COLO829 (cell line): ENCODE measurements at regions not wholly inside any gene's neighbourhood (a gene's known extent, or its start where the extent isn't known, plus 50 kb on each side); places are given as distances from the start of the nearest gene placed in this dataset.
A peak's percentile ranks its signal among the peaks of the same experiment; 100 is the strongest.
"Not testable (repeated sequence)": the region's sequence is repeated elsewhere in the genome, so short reads cannot be mapped to it uniquely, and the experiment has no call there.

Experiments
- DNase-seq: peaks from one replicate; pipeline ENCODE4 v3.0.0; 2012; ENCODE audit warnings: low spot score

DNA sequence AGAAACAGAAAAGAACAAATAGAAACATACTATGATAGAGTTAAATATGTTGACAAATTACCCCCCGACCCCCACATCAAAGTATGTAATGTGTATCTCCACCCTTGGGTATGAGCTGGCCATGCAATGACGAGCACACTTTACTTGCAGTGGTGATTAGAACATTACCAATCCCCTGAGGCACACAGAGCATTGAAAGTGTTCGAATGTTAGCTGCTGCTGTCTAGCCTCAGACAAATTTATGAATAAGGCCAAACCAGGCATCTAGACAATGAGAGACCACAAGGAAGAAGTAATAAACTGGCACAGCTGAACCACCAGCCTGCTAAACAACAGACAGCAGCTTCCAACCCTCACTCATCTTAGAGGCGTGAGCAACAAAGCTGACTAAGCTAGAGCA lies 380.5 kb downstream of the DSEL start:
- DNase-seq, result no peak

DNA sequence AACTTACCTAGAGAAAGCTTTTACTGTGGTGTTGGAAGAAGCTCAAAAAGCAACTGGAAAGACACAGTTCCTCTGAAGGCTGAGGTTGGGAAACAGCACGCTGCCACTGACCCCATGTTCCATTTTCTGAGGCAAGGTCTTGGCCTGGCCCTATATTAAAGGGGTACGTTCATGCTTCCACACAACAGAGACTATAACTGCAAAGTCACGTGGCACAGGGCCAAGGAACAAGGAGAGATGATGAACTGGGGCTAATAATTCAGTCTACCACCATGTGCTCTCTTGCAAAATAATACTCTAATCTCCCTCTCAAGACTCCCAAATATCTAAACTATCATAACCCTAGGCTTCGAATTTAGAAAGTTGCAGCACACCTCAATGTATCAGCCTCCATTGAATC lies 381.6 kb downstream of the DSEL start:
- no peak for DNase-seq

DNA sequence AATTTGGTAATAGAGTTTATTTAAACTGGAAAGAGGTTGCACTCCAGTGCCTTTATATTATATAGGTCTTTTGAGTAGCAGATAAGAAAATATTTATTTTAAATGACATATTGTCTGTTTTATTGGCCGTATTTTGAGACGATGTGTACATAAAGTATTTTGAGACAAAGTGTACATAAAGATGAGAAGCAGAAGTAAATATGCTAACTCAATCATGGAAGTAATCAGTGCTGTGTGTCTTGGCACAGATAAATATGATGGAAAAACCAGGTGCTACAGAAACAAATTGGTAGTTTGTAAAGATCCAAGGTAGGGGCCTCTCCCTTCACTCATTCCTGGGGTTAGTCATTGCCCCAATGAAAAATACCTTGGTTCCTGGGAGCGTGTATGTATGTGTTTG lies 382.9 kb downstream of the DSEL start:
- no peak for DNase-seq

DNA sequence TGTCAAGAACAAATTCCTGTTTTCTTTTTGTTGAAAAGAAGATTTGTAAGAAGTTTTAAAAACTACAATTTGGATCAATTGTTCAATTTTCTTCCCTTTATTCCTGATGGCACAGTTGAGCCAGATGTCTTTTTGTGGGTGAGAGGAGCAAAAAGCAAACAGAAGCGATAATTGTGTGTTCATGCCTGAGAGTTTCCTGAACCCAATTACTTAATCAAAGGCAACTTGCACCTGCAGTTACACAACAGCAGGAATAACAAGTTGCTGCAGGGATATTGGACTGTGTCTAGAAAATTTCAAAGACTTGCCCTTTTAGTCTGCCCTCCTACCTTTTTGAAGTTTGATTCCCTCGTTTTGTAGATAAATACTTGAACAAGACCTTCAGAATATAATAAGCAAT lies 383.6 kb downstream of the DSEL start:
- DNase-seq, result no peak

DNA sequence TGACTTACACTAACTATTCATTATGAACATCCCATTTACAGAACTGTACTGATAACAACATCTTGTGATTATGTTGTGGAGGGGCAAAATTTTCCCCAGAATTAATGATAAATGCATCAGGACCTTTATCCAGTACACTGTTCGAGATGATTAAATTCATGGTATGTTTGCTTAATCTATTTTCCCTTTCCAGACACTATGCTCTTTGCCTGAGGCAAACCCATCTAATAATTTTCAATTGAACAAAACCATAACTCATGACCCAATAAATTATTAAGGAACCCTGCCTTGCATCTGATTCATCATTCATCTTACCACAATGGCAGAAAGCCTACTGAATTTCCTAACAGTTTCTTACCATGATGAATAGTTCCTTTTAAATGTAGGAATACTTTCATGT lies 385.0 kb downstream of the DSEL start:
- no peak for DNase-seq

DNA sequence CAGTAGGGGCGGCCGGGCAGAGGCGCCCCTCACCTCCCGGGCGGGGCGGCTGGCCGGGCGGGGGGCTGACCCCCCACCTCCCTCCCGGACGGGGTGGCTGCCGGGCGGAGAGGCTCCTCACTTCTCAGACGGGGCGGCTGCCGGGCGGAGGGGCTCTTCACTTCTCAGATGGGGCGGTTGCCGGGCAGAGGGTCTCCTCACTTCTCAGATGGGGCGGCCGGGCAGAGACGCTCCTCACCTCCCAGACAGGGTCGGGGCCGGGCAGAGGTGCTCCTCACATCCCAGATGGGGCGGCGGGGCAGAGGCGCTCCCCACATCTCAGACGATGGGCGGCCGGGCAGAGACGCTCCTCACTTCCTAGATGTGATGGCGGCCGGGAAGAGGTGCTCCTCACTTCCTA lies 389.8 kb downstream of the DSEL start:
- DNase-seq, result not testable (repeated sequence)

DNA sequence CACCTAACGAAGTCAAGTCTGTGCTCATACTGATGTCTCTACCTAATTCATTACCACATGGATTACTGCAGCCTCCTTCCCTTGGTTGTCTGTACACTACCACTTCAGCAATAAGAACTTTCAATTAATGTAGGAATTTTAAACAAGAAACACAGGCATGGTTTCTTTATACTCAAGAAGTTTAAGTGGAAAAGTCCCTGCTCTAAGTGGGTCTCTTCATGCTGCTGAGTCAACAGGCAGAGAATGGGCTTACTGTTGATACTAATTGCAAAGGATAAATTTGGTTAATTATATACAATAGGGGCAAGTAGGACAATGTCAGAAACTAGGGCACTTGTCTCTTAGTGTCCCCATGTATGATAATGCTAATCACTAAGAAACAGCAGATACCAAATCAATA lies 392.6 kb downstream of the DSEL start:
- DNase-seq, result no peak

DNA sequence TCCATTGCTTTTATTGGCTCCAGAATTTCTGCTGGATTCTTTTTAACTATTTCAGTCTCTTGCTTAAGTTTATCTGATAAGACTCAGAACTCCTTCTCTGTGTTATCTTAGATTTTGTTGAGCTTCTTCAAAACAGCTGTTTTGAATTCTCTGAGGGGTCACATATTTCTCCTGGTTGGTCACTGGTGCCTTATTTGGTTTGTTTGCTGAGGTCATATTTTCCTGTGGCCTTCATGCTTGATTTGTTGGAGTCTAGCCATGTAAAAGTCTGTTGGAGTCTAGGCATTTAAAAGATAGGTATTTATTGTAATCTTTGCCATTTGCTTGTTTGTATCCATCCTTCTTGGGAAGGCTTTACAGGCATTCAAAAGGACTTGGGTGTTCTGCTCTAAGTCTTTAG lies 398.7 kb downstream of the DSEL start:
- no peak for DNase-seq

DNA sequence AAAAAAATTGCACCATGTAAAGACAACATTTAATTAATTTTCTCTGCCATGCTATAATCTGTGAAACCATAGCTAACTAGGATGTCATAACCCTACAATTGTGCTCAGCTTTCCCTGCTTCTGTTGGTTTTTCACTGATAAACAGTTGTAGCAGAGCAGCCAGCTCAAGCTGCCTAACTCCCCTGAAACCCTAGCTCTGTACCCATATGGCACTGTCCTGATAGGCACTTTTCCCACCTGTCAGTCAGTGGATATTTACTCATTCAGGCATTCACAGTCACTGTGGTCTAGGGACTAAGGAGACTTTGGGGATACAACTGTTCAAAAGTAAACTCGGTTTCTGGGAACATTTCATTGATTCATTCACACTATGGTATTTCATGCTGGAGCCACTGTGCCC lies 407.0 kb downstream of the DSEL start:
- DNase-seq, result no peak

DNA sequence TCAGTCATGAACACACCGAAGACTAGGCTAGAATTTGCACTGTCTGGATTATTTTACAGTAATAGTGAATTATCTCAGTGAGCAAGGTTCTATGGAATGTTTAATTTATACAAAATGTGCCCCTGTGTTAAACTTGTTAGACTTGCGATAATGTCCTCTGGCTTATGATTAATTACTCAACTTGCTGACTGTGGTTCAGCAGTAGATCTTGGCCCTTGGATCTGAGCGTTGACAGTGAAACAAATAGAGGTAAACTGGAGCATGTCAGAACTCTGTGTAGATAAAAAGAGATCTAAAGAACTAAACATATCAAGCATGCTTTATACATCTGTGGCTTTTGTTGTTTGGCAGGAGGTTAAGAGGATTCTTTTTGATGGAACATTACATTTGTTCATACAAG lies 407.6 kb downstream of the DSEL start:
- no peak for DNase-seq

DNA sequence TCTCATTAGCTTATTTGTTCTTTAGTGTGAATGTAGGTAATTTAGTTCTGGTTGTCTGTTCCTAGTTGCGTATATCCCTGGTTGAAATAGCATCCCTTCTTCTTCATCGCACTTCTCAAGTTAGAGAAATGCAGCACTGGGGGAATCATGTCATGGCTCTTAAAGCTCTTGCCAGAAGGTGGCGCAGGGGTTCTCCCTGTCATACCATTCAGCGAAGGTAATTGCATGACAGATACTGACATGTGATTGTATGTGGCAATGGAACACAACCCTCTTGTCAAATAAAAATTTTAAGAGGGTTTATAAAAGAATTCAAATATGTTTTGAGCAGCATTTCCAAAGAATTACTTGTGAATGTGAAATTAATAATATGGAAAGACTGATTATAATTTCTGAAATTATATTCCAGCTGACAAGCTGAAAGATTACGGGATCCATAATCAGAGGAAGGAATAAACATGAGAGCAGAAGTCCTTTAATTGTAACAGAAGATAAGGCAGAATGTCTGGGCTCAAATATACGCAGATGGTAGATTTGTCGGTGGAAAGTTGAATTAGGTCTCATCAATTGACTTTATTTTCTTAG lies 411.7 kb downstream of the DSEL start:
- DNase-seq, result peak; percentile 23

DNA sequence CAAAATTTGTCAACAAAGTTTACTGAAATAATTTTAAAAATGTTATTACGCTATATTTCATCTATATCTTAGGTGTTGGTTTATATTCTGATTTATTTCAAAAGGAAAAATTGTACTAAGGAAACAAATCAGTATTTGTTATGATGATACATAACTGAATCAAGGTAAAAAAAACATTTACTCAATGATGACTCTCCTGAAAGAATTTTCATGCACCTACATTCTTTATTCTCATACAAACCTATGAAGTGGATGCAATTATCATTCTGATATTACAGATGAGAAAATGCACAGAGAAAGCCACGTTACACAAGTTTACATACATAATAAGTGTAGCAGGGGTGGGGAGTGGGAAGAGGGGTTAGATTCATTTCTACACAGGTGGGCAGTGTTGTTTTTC lies 422.4 kb downstream of the DSEL start:
- no peak for DNase-seq

DNA sequence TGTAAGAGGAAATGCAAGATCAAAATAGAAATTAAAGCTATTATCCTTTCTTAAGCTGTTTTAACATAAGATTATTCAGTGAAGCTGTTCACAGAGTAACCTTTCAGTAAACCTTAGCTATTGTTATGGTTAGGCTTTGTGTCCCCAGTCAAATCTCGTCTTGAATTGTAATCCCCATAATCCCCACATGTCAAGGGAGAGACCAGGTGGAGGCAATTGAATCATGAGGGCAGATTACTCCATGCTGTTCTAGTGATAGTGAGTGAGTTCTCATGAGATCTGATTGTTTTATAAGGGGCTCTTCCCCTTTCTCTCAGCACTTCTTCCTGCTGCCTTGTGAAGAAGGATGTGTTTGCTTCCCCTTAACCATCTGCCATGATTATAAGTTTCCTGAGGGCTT lies 424.4 kb downstream of the DSEL start:
- DNase-seq, result no peak

DNA sequence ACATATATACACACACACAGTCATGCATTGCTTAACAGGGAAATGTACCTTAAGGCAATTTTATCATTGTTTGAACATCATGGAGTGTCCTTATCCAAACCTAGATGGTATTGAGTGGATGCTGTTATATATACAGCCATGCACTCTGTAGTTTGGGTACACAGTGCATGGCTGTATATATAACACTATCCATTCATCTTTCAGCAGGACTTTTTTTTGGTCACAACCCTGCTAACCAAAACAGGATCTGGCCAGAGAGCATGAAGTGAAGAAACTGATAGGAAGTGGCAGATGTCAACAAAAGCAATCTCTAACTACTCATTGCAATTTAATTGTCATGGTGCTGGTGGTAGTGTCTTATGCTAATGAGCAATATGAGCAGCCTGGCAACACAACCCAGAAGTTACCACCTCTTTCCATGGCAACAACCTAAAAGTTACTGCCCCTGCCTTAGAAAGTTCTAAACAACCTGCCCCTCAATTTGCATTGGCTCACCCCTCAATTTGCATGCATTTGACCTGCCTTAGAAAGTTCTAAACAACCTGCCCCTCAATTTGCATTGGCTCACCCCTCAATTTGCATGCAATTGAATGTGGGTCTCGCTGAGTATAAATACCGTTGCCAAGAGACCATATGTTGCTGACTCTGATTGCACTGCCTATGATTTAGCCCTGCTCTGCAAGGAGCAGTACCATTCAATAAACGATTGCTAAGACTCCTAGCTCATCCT lies 434.9 kb downstream of the DSEL start:
- DNase-seq, result no peak

DNA sequence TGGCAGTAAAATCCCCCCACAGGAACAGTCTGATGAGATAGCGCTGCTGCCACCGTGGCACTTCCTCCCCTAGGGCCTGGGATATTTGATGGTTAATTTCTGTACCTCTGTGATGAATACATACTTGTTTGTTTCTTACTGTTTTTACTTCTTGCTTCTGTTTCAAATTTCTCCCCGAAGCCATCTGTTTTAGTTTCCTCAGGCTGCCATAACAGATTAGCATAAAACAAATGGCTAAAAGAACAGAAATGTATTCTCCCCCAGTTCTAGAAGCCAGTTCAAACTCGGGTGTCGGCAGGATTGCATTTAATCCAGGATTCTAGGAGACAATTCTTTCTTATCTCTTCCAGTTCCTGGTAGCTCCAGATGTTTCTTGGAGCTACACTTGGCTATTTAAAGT lies 435.9 kb downstream of the DSEL start:
- no peak for DNase-seq

DNA sequence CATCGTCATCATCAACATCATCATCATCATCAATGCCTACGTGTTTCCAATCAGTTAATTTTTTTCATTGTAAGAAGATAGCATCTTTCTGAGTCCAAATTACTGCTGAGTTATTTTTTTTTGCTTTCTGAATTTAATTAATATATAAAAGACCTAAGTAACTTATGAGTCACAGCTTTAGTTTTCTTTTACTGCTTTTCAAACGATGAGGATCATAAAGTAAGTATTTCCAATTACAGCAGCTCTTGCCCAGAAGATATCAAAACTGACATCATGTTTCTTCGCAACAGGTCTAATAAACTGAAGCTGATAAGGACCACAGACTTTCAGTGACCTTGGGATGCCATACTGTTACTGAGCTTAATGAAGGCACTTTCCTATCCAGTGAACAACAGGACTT lies 442.2 kb downstream of the DSEL start:
- no peak for DNase-seq

DNA sequence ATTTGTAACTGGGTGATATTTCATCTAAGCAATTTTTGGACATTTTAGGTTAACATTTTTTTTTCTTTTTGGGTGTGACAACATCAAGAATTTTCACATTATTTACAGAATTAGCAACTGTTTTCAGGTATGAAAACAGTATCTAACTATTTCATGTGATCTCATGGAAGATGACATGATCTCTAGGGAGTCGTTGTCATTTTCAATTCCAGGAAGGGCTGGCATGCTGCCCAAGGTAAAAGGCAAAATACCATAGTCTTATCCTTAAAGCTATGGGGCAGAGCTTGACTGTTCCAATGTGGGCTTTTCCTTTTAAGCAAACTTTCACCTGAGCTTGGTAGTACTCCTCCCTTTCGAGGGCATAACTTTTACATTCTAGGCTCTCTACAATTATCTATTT lies 443.7 kb downstream of the DSEL start:
- DNase-seq, result no peak

DNA sequence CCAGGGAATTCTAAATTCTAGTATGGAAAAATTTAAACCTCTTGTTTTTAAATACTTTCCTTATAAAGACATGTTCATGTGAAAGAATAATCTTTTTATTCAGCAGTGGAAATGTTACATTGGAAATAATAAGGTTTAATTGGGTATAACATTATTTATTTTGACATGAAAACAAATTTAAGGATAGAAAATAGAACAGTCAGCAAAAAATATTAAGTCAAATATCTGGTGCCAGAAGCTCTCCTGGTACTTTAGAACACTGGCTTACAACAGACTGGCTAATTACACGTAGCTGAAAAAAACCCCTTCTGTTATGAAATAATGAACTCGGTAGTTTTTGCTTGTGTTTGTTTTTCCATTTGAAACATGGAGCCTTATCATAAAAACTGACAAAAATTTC lies 447.9 kb downstream of the DSEL start:
- DNase-seq, result no peak

DNA sequence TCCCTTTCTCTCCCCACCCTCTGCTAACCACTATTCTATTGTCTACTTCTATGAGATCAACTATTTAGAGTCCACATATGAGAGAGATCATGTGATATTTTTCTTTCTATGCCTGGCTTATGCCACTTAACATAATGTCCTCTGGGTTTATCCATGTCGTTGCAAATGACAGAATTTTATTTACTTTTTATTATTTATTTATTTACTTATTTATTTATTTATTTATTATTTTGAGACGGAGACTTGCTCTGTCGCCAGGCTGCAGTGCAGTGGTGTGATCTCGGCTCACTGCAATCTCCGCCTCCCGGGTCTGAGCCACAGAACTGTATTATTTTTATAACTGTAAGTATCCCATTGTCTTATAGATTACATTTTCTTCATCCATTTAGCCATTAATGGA lies 443.4 kb upstream of the CDH19 start:
- no peak for DNase-seq

DNA sequence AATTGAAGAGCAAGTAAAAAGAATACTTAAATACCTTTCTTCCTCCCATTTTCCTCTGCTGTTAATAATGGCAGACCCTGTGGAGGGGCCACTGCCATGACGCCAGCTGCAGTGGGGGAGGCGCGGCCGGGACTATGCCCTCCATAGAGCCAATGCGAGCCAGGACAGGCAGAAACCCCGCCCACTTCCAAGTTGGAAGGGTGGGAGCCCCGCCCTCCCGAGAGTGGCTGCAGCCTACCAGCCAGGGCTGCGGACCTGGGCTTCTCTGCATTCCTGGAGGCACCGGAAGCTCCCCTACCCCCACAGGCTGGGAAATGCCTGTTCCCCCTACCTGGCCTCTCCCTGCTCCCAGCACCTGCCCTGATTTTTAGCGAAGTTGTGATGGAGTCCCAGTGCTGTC lies 439.4 kb upstream of the CDH19 start:
- DNase-seq, result no peak

DNA sequence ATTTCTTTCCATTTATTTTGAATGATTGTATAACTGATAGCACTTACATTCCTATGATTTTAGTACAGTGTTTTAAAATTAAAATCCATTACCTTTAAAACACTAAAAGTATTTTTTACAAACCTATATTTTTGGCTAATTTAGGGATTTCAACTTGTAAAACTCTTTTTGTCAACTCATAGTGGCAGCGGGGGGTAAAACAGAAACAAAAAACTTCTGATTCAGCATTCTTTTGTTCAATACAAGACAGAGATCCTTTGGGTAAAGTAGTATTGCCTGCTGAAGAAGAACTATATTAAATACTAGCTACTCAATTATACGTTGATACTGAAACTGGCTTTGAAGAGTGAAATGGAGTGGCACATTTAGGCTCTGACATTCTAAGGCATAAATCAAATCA lies 437.4 kb upstream of the CDH19 start:
- no peak for DNase-seq

DNA sequence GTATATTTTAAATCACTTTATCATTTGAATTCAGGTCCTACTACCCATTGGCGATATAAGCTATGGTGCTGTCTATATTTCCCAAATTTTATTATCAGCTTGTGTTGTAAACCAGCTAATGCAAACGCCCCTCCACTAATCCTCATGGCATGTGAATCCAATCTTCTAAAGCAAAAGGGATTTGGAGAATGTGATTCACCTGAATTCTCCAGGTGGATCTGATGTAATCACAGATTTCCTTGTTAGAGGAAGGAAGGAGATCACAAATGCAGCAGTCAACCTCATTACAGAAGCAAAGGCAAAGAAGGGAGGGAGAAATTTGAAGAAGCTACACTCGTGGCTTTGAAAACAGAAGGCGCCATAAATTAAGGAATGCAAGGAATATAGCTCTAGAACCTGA lies 431.1 kb upstream of the CDH19 start:
- no peak for DNase-seq

DNA sequence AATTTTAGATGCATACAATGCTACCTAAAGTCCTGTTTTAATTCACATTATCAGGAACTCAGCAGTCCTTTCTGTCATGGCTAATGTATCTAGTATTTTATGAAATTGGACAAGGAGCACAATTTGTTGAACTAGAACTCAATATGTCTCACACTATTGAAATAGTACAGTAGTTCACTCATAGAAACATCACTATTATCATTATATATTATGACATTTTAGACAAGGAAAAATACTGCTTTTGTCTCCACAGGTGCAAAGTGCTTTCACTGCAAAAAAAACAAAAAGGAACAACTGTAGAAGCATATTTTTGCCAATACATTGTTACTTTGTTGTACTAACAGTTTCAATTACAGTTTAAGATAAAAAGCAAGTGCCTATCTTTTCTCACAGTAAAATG lies 419.2 kb upstream of the CDH19 start:
- no peak for DNase-seq

DNA sequence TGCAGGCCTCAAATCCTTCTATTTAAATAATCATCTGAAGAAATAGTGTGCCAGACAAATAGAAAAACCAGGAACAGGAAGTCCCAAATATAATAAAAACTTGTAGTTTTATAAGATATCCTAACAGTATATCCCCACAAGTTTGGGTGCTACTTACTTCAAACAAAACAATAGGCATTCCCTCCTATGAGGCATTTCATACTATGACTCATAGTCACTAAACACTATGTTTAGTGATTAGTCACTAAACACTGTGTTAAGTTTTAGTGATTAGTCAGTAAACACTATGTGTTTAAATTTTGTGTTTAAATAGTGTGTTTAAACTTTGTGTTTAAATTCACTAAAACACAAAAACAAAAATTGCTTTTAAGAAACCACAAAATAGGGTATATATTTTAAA lies 407.0 kb upstream of the CDH19 start:
- DNase-seq, result no peak
